AG09309 (cell line): ENCODE measurements at regions not wholly inside any gene's neighbourhood (a gene's known extent, or its start where the extent isn't known, plus 50 kb on each side); places are given as distances from the start of the nearest gene placed in this dataset.

Source experiments
- DNase-seq: peaks from one replicate; pipeline ENCODE4 v3.0.0-alpha.2; 2010; ENCODE audit warnings: low read depth
- H3K4me3 ChIP-seq: 2 replicates; pipeline ENCODE4 v1.5.1; 2011; ENCODE audit warnings: mild to moderate bottlenecking, low read depth, low read length, moderate library complexity; ENCODE audit not compliant: control insufficient read depth
- CTCF ChIP-seq: IDR thresholded peaks from 2 replicates; pipeline ENCODE4 v1.5.1; 2011; ENCODE audit warnings: mild to moderate bottlenecking, low read depth, low read length, inconsistent platforms; ENCODE audit not compliant: insufficient read depth, control insufficient read depth; ENCODE audit errors: missing control alignments

DNA sequence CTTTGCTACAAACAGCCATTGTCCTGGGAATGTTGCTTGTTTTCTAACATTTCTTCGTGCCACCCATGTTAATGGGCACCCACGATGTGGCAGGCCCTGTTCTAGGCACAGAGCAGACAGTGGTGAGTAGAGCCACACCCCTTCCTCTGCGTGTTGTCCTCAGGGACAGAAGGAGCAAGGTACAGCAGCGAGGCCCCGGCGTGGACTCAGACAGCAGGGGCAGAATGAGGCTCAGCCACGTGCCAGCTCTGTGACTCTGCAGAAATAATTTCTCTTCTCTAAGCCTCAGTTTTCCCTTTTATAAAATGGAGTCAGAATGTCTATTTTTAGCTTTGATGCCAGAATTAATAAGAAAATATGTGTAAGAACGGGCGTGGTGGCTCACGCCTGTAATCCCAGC, 401.7 kb downstream of the TSN start:
- H3K4me3 ChIP-seq: no peak overlapping the region
- DNase-seq: no peak
- no peak for TF ChIP-seq CTCF

GRCh38 chr2:122163617-122164016, 408.2 kb downstream of the TSN start:
- DNase-seq: no peak
- H3K4me3 ChIP-seq: no peak overlapping the region
- TF ChIP-seq CTCF: no peak

DNA sequence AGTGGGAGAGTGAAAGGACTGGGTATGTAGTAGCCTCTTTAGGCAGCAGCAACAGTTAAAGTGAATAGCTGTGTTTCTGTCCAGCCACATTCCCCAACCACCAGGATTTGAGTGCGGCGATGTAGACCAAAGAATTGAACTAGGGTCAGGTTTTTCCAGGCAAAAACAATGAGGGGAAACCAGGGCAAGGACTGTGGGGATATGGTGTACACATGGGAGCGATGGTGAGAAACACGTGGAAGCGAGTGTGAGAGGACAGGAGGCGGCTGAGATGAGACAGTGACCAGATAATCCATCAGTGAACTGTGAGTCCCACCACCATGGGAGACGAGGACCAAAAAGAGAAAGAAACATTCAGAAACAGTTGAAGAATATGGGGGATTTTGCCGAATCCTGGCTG, 409.5 kb downstream of the TSN start:
- no peak for DNase-seq
- H3K4me3 ChIP-seq: no peak overlapping the region
- TF ChIP-seq CTCF: no peak

DNA sequence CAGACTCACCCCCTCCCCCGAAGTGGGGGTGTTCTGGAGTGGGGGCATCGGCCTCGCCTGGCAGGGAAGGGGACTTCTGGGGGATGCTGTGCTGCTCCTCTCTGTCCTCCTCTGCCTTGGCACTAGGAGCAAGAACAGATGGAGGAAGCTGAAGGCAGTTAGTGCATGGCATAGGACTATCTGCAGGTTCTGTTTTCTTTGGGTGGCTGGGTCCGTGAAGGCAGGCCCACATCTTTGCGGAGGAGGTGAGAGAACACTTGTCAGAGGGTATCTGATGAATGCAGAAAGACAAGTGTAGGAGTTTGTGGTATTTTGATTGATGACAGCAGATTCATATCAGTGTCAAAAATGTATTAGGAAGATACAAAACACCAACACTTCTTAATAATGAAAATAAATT, 411.4 kb downstream of the TSN start:
- DNase-seq: no peak
- no peak for TF ChIP-seq CTCF
- H3K4me3 ChIP-seq: no peak overlapping the region

GRCh38 chr2:122167515-122167914, 412.1 kb downstream of the TSN start:
- TF ChIP-seq CTCF: no peak
- DNase-seq: no peak
- no peak overlapping the region for H3K4me3 ChIP-seq

DNA sequence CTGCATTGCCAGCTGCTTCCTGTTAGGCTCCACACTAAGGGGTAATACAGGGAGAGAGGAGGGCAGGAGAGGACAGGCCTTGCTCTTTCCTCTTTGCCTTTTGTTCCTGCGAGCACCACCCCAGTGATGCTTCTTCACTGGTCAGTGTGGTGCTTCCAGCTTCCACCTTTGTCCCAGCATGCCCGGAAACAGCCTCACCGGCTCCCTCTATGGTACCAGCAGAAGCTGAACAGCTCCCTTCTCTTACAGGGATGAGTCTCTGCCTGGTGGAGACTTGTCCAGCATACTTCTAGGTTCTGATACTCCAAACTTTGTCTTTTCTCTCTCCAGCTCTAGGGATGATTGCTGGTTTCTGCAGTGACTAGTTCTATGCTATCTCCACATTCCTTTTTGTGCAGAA, 413.3 kb downstream of the TSN start:
- TF ChIP-seq CTCF: no peak
- H3K4me3 ChIP-seq: no peak overlapping the region
- no peak for DNase-seq

GRCh38 chr2:122172812-122173211, 417.4 kb downstream of the TSN start:
- no peak for TF ChIP-seq CTCF

More at GRCh38 chr2:122172812-122173211, 417.4 kb downstream of the TSN start:
- DNase-seq: no peak
- H3K4me3 ChIP-seq: no peak overlapping the region
